Keratinocyte (primary cell): ENCODE measurements at regions not wholly inside any gene's neighbourhood (a gene's known extent, or its start where the extent isn't known, plus 50 kb on each side); places are given as distances from the start of the nearest gene placed in this dataset.

Experiments
- DNase-seq: peaks from one replicate; pipeline ENCODE4 v3.0.0-alpha.2; 2011; ENCODE audit warnings: low read depth, missing footprints, low spot score
- FAIRE-seq: peaks from 2 replicates; lab custom pipeline; 2011; peaks lifted over from hg19 to GRCh38; lab: Jason Lieb, UNC
- H2AFZ ChIP-seq: 2 replicates; pipeline ENCODE4 v1.6.0; 2012; ENCODE audit warnings: low read length, control low read depth, inconsistent platforms; ENCODE audit not compliant: control insufficient read depth
- H3K27ac ChIP-seq: 2 replicates; pipeline ENCODE4 v1.5.1; 2011; ENCODE audit warnings: low read length; ENCODE audit not compliant: control insufficient read depth, insufficient read depth
- H3K27me3 ChIP-seq: 3 replicates; pipeline ENCODE4 v1.6.0; 2011; ENCODE audit warnings: low read length; ENCODE audit not compliant: control insufficient read depth, insufficient read depth; ENCODE audit errors: extremely low read depth
- H3K36me3 ChIP-seq, 2 experiments: 2 replicates in 1 of 2; 3 replicates in 1 of 2; pipeline ENCODE4 v1.5.1; 2011; ENCODE audit warnings: low read length in 2 of 2, mild to moderate bottlenecking in 1 of 2; ENCODE audit not compliant: control insufficient read depth in 2 of 2, insufficient read depth in 2 of 2; ENCODE audit errors: extremely low read depth in 1 of 2
- H3K4me1 ChIP-seq: 3 replicates; pipeline ENCODE4 v1.5.1; 2011; ENCODE audit warnings: low read length; ENCODE audit not compliant: control insufficient read depth, insufficient read depth; ENCODE audit errors: extremely low read depth
- H3K4me2 ChIP-seq: 3 replicates; pipeline ENCODE4 v1.6.0; 2011; ENCODE audit warnings: low read depth, low read length; ENCODE audit not compliant: control insufficient read depth, insufficient read depth; ENCODE audit errors: extremely low read depth
- H3K4me3 ChIP-seq, 3 experiments: fragments of 200-600 bp in 1 of 3; sonication (generic) in 1 of 3; 2 replicates in 2 of 3; 3 replicates in 1 of 3; pipeline ENCODE4 v1.5.1; 2011 to 2016; ENCODE audit warnings: low read length in 3 of 3, mild to moderate bottlenecking in 3 of 3, control low read depth in 2 of 3, inconsistent platforms in 1 of 3, low read depth in 1 of 3, mixed read lengths in 1 of 3, mixed run types in 1 of 3, moderate library complexity in 1 of 3; ENCODE audit not compliant: control insufficient read depth in 2 of 3, insufficient read depth in 2 of 3; ENCODE audit errors: extremely low read depth in 1 of 3
- H3K79me2 ChIP-seq: 2 replicates; pipeline ENCODE4 v1.6.0; 2012; ENCODE audit warnings: low read length; ENCODE audit not compliant: control insufficient read depth, insufficient read depth
- H3K9ac ChIP-seq: 3 replicates; pipeline ENCODE4 v1.6.0; 2011; ENCODE audit warnings: low read length; ENCODE audit not compliant: control insufficient read depth, insufficient read depth; ENCODE audit errors: extremely low read depth
- H3K9me1 ChIP-seq: 3 replicates; pipeline ENCODE4 v1.6.0; 2011; ENCODE audit warnings: low read length; ENCODE audit not compliant: control insufficient read depth, insufficient read depth; ENCODE audit errors: extremely low read depth
- H3K9me3 ChIP-seq: 2 replicates; pipeline ENCODE4 v1.5.1; 2012; ENCODE audit warnings: low read depth, low read length; ENCODE audit not compliant: control insufficient read depth
- H4K20me1 ChIP-seq: 3 replicates; pipeline ENCODE4 v1.6.0; 2011; ENCODE audit warnings: low read length; ENCODE audit not compliant: control insufficient read depth, insufficient read depth; ENCODE audit errors: extremely low read depth
- CTCF ChIP-seq, 3 experiments: IDR thresholded peaks in 1 of 3; conservative IDR thresholded peaks in 1 of 3; optimal IDR thresholded peaks in 1 of 3; 2 replicates in 2 of 3; 3 replicates in 1 of 3; pipeline versions ENCODE3 to v1.5.1; 2011; ENCODE audit warnings: low read length in 3 of 3, mild to moderate bottlenecking in 3 of 3, moderate library complexity in 2 of 3, control low read depth in 1 of 3, inconsistent platforms in 1 of 3; ENCODE audit not compliant: insufficient read depth in 2 of 3; ENCODE audit errors: extremely low read depth in 1 of 3
- EZH2 ChIP-seq: IDR thresholded peaks from one replicate; pipeline ENCODE4 v1.6.1; 2012; ENCODE audit warnings: inconsistent platforms, mild to moderate bottlenecking, low read length, moderate library complexity
- dilution Hi-C: fragments of 300-500 bp; cut with MboI; formaldehyde crosslinking; loops from one replicate; pipeline ENCODE4 v1.7.0; 2020; ENCODE audit warnings: low sequenced_read_pairs; ENCODE audit not compliant: extremely low pct_ligation_motif_present

- no peak for DNase-seq
- dilution Hi-C loops = no loop called here
- TF ChIP-seq CTCF (optimal IDR thresholded peaks at IDR 0.05 in 1 of 3, IDR thresholded peaks at IDR 0.05 in 1 of 3, conservative IDR thresholded peaks at IDR 0.05 in 1 of 3; ENCODE audit: extremely low read depth in 1 of 3, insufficient read depth in 2 of 3, low read length in 3 of 3) = no peak
- TF ChIP-seq EZH2 = no peak
- Histone ChIP-seq H3K27ac (no peak overlapping the region), H3K79me2 (no peaks in the 10 kb centered on the region), H4K20me1 (no peaks in the 10 kb centered on the region), H3K27me3 (no peaks in the 10 kb centered on the region), H3K9ac (no peak overlapping the region), H3K9me3 (no peaks in the 10 kb centered on the region), H3K4me3 (no peak overlapping the region), H3K9me1 (no peaks in the 10 kb centered on the region), H3K4me1 (no peaks in the 10 kb centered on the region), H3K36me3 (no peaks in the 10 kb centered on the region), H3K4me2 (no peak overlapping the region), H2AFZ (no peak overlapping the region)
- no peak for FAIRE-seq
These were observed 622.1 kb upstream of the CDH5 start for GRCh38 chr16:65744401-65744800.

GRCh38 chr16:65743558-65743957, 621.7 kb upstream of the CDH11 start:
- H3K9ac ChIP-seq = no peak overlapping the region

More at GRCh38 chr16:65743558-65743957, 621.7 kb upstream of the CDH11 start:
- dilution Hi-C loops = no loop called here
- Histone ChIP-seq H3K9me1 (no peaks in the 10 kb centered on the region), H3K4me1 (no peaks in the 10 kb centered on the region), H3K27ac (no peak overlapping the region), H3K9me3 (no peaks in the 10 kb centered on the region), H4K20me1 (no peaks in the 10 kb centered on the region), H3K4me2 (no peak overlapping the region), H2AFZ (no peak overlapping the region), H3K36me3 (no peaks in the 10 kb centered on the region), H3K79me2 (no peaks in the 10 kb centered on the region), H3K27me3 (no peaks in the 10 kb centered on the region), H3K4me3 (no peak overlapping the region)
- no peak for FAIRE-seq
- TF ChIP-seq CTCF (optimal IDR thresholded peaks at IDR 0.05 in 1 of 3, IDR thresholded peaks at IDR 0.05 in 1 of 3, conservative IDR thresholded peaks at IDR 0.05 in 1 of 3; ENCODE audit: extremely low read depth in 1 of 3, insufficient read depth in 2 of 3, low read length in 3 of 3) = no peak
- no peak for TF ChIP-seq EZH2
- no peak for DNase-seq
